Kidney capillary endothelial cell (primary cell): ENCODE measurements at regions not wholly inside any gene's neighbourhood (a gene's known extent, or its start where the extent isn't known, plus 50 kb on each side); places are given as distances from the start of the nearest gene placed in this dataset.
"Not testable (repeated sequence)": the region's sequence is repeated elsewhere in the genome, so short reads cannot be mapped to it uniquely, and the experiment has no call there.

ENCODE experiments used
- DNase-seq: peaks from one replicate; pipeline ENCODE4 v3.0.0-alpha.2; 2018; ENCODE audit warnings: low spot score

GRCh38 chr14:101247842-101248725 lies 313.2 kb upstream of the DIO3 start:
- DNase-seq: no peak

- no peak for DNase-seq
These were observed 312.2 kb upstream of the DIO3 start for GRCh38 chr14:101248840-101249675.

- DNase-seq: no peak
These were observed 311.6 kb upstream of the DIO3 start for GRCh38 chr14:101249676-101250036.

GRCh38 chr14:101250336-101250947 lies 310.9 kb upstream of the DIO3 start:
- no peak for DNase-seq

GRCh38 chr14:101250948-101251811 lies 310.1 kb upstream of the DIO3 start:
- no peak for DNase-seq

- no peak for DNase-seq
These were observed 309.4 kb upstream of the DIO3 start for GRCh38 chr14:101251812-101252442.

- DNase-seq: no peak
These were observed 308.7 kb upstream of the DIO3 start for GRCh38 chr14:101252443-101253214.

GRCh38 chr14:101253948-101254347 lies 307.3 kb upstream of the DIO3 start:
- DNase-seq: no peak

- no peak for DNase-seq
These were observed 306.2 kb upstream of the DIO3 start for GRCh38 chr14:101254805-101255764.

GRCh38 chr14:101255765-101256125 lies 305.6 kb upstream of the DIO3 start:
- DNase-seq: no peak

GRCh38 chr14:101256266-101256665 lies 305.0 kb upstream of the DIO3 start:
- DNase-seq: no peak

- no peak for DNase-seq
These were observed 303.7 kb upstream of the DIO3 start for GRCh38 chr14:101257551-101257950.

- no peak for DNase-seq
These were observed 301.5 kb upstream of the DIO3 start for GRCh38 chr14:101259748-101260147.

- DNase-seq: not testable (repeated sequence)
These were observed 294.9 kb upstream of the DIO3 start for GRCh38 chr14:101266441-101266840.

- no peak for DNase-seq
These were observed 288.2 kb upstream of the DIO3 start for GRCh38 chr14:101273091-101273490.

GRCh38 chr14:101276309-101277091 lies 284.8 kb upstream of the DIO3 start:
- peak; percentile 7 for DNase-seq

GRCh38 chr14:101282418-101282817 lies 278.9 kb upstream of the DIO3 start:
- no peak for DNase-seq

- DNase-seq: no peak
These were observed 276.6 kb upstream of the DIO3 start for GRCh38 chr14:101284711-101285110.
